ENCODE measurements at regions not wholly inside any gene's neighbourhood (a gene's known extent, or its start where the extent isn't known, plus 50 kb on each side); places are given as distances from the start of the nearest gene placed in this dataset.

- TF ChIP-seq POLR2AphosphoS5 (IDR thresholded peaks at IDR 0.05; ENCODE audit: low read depth, low read length) (no peak), TAF1 (IDR thresholded peaks at IDR 0.05; ENCODE audit: borderline replicate concordance, insufficient read depth, low read length) (no peak), REST (IDR thresholded peaks at IDR 0.05; ENCODE audit: insufficient read depth in 1 of 2, low read depth in 2 of 2, low read length in 2 of 2) (no peak), FOXP2 (optimal IDR thresholded peaks at IDR 0.05; ENCODE audit: borderline replicate concordance, extremely low read depth, extremely low read length, insufficient read depth) (no peak), SIN3A (IDR thresholded peaks at IDR 0.05; ENCODE audit: borderline replicate concordance, insufficient read depth, low read length) (no peak)
Observed at GRCh38 chr22:44616882-44617655, 84.9 kb upstream of the PRR5 start.

- TF ChIP-seq FOXP2 (optimal IDR thresholded peaks at IDR 0.05; ENCODE audit: borderline replicate concordance, extremely low read depth, extremely low read length, insufficient read depth) (no peak), POLR2AphosphoS5 (IDR thresholded peaks at IDR 0.05; ENCODE audit: low read depth, low read length) (no peak), REST (IDR thresholded peaks at IDR 0.05; ENCODE audit: insufficient read depth in 1 of 2, low read depth in 2 of 2, low read length in 2 of 2) (no peak), TAF1 (IDR thresholded peaks at IDR 0.05; ENCODE audit: borderline replicate concordance, insufficient read depth, low read length) (no peak), SIN3A (IDR thresholded peaks at IDR 0.05; ENCODE audit: borderline replicate concordance, insufficient read depth, low read length) (no peak)
Observed at GRCh38 chr22:44616461-44616860, 85.5 kb upstream of the PRR5 start.

GRCh38 chr22:44615602-44616180 is 86.3 kb upstream of the PRR5 start:
- TF ChIP-seq REST (IDR thresholded peaks at IDR 0.05; ENCODE audit: insufficient read depth in 1 of 2, low read depth in 2 of 2, low read length in 2 of 2) (no peak), SIN3A (IDR thresholded peaks at IDR 0.05; ENCODE audit: borderline replicate concordance, insufficient read depth, low read length) (no peak), POLR2AphosphoS5 (IDR thresholded peaks at IDR 0.05; ENCODE audit: low read depth, low read length) (no peak), FOXP2 (optimal IDR thresholded peaks at IDR 0.05; ENCODE audit: borderline replicate concordance, extremely low read depth, extremely low read length, insufficient read depth) (no peak)

- TF ChIP-seq REST (IDR thresholded peaks at IDR 0.05; ENCODE audit: insufficient read depth in 1 of 2, low read depth in 2 of 2, low read length in 2 of 2), result no peak
- TF ChIP-seq TAF1 (IDR thresholded peaks at IDR 0.05; ENCODE audit: borderline replicate concordance, insufficient read depth, low read length), result no peak
- no peak for TF ChIP-seq FOXP2 (optimal IDR thresholded peaks at IDR 0.05; ENCODE audit: borderline replicate concordance, extremely low read depth, extremely low read length, insufficient read depth)
- TF ChIP-seq SIN3A (IDR thresholded peaks at IDR 0.05; ENCODE audit: borderline replicate concordance, insufficient read depth, low read length), result no peak
- no peak for TF ChIP-seq POLR2AphosphoS5 (IDR thresholded peaks at IDR 0.05; ENCODE audit: low read depth, low read length)
Observed at GRCh38 chr22:44615146-44615545, 86.9 kb upstream of the PRR5 start.

All from PFSK-1 (cell line).